H1 (cell line): ENCODE measurements at regions not wholly inside any gene's neighbourhood (a gene's known extent, or its start where the extent isn't known, plus 50 kb on each side); places are given as distances from the start of the nearest gene placed in this dataset.

Experiments
- CHD7 ChIP-seq: fragments of 300-600 bp; sonication (generic); IDR thresholded peaks from 2 replicates; pipeline ENCODE4 v1.7.1; 2012; ENCODE audit warnings: low read length, moderate library complexity, mild to moderate bottlenecking, inconsistent platforms; ENCODE audit not compliant: insufficient replicate concordance
- E2F6 ChIP-seq: IDR thresholded peaks from 2 replicates; pipeline ENCODE4 v1.6.1; 2012; ENCODE audit warnings: inconsistent platforms

DNA sequence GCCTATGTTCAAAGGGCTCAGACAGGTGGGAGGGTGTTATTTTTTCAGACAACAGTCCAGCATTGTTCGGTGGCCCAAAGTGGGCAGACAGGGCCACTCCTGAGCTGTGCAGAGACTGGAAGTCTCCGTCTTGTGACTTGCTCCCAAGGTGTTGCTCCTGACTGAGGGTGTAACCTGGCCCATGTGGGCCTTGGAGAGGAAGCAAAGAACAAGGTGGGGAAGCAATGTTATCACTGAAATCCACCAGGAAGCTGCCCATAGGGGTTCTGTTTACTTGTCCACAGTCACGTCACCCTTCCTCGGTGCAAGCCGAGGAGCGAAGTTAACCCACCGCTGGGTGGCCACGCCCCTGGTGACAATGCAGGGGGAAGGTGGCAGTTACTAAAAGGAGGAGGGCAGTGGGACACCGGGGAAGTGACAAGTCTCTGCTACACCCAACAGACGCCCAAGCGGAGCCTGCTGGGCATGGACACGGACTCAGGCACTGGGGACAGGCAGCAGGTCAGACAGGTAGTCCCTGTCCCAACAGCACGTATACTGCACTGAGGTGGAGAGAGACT is 311.6 kb upstream of the MKI67 start (continued):
- TF ChIP-seq CHD7 (no peak), E2F6 (no peak)
